A673 (cell line): ENCODE measurements at regions not wholly inside any gene's neighbourhood (a gene's known extent, or its start where the extent isn't known, plus 50 kb on each side); places are given as distances from the start of the nearest gene placed in this dataset.

ENCODE experiments used
- EZH2 ChIP-seq: fragments of 200-600 bp; sonication (generic); IDR thresholded peaks from 2 replicates; pipeline ENCODE4 v1.6.1; 2017; ENCODE audit warnings: borderline replicate concordance, low read depth, mild to moderate bottlenecking, mixed read lengths, antibody characterized with exemption, low read length; ENCODE audit not compliant: poor library complexity, severe bottlenecking
- TF ChIP-seq, protein P1 (sequence below): fragments of 300-800, 200-600 bp; sonication (generic); conservative IDR thresholded peaks from 2 replicates; pipeline ENCODE4 v1.5.1; 2017; ENCODE audit warnings: low read depth, mild to moderate bottlenecking, antibody characterized with exemption, low read length, moderate library complexity, mixed read lengths

DNA sequence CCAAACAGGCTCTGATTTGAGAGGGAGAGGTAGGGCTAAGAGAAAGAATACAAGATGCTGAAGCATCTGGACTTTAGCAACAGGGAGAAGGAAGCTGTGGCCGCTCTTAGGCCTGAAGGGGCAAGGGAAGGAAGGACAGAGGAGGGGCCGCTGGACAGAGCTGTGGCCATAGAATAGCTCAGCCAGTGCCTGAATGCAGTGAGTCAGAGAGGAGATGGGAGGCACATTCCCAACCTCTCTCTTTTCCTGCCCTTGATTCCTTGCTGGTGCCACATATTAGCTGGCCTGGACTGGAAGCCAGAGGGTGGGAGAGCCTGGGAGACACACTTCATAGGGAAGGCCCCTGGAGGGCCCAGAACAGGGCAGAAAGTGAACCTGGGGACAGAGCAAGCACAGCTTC lies 83.4 kb upstream of the POU3F1 start:
- TF ChIP-seq, protein P1, sequence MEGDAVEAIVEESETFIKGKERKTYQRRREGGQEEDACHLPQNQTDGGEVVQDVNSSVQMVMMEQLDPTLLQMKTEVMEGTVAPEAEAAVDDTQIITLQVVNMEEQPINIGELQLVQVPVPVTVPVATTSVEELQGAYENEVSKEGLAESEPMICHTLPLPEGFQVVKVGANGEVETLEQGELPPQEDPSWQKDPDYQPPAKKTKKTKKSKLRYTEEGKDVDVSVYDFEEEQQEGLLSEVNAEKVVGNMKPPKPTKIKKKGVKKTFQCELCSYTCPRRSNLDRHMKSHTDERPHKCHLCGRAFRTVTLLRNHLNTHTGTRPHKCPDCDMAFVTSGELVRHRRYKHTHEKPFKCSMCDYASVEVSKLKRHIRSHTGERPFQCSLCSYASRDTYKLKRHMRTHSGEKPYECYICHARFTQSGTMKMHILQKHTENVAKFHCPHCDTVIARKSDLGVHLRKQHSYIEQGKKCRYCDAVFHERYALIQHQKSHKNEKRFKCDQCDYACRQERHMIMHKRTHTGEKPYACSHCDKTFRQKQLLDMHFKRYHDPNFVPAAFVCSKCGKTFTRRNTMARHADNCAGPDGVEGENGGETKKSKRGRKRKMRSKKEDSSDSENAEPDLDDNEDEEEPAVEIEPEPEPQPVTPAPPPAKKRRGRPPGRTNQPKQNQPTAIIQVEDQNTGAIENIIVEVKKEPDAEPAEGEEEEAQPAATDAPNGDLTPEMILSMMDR = no peak
- TF ChIP-seq EZH2 = no peak
